K562 (cell line): ENCODE measurements at regions not wholly inside any gene's neighbourhood (a gene's known extent, or its start where the extent isn't known, plus 50 kb on each side); places are given as distances from the start of the nearest gene placed in this dataset.

Experiments used
- CEBPB ChIP-seq: fragments of 450-650 bp; IDR thresholded peaks from 2 replicates; pipeline ENCODE4 v1.6.1; 2016; ENCODE audit warnings: missing genetic modification characterization, missing compliant biosample characterization
- ERF ChIP-seq: fragments of 450-650 bp; formaldehyde crosslinking; IDR thresholded peaks from 2 replicates; pipeline ENCODE4 v1.4.0; 2020; ENCODE audit warnings: mild to moderate bottlenecking, mixed read lengths
- FOS ChIP-seq: IDR thresholded peaks from 3 replicates; pipeline ENCODE4 v1.6.1; 2011; ENCODE audit not compliant: insufficient read length; ENCODE audit errors: extremely low read depth
- HDAC2 ChIP-seq: fragments of 450-650 bp; IDR thresholded peaks from 2 replicates; pipeline ENCODE4 v1.6.1; 2016; ENCODE audit warnings: mild to moderate bottlenecking
- POLR2AphosphoS5 ChIP-seq: IDR thresholded peaks from 2 replicates; pipeline ENCODE4 v1.6.1; 2011; ENCODE audit warnings: mild to moderate bottlenecking, low read depth, low read length, moderate library complexity; ENCODE audit not compliant: control insufficient read depth, insufficient read depth
- RBBP5 ChIP-seq: fragments of 200-600 bp; sonication (generic); IDR thresholded peaks from 2 replicates; pipeline ENCODE4 v1.6.1; 2012; ENCODE audit warnings: borderline replicate concordance, mild to moderate bottlenecking, low read length, control low read depth, inconsistent platforms; ENCODE audit not compliant: insufficient read depth, poor library complexity, severe bottlenecking
- TF ChIP-seq, protein P1 (sequence below): sonication (generic); formaldehyde crosslinking; IDR thresholded peaks from 2 replicates; pipeline ENCODE4 v1.9.0; 2022; ENCODE audit warnings: mild to moderate bottlenecking, missing genetic modification reagents
- TF ChIP-seq, protein P2 (sequence below): sonication (generic); formaldehyde crosslinking; IDR thresholded peaks from 2 replicates; pipeline ENCODE4 v1.8.1; 2023; ENCODE audit warnings: mild to moderate bottlenecking, missing genetic modification reagents, moderate library complexity

DNA sequence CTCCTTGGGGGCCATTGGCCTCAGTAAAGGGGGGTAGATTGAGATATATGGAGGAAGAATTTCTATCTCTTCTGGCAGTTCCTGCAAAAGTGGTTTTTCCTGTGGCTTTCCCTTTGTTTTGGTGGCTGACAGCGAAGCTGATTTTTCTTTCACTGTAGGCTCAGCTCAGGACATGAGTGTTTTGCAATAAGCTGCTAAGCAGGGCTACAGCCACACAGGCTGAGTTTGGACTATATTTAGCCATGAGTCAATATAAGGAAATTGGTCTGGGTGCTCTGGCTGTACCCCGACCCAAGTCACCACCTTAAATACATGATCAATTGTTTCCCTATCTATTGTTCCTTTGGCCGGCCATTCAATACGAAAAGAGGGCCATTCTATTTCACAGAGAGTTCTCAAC lies 212.7 kb upstream of the KCND2 start:
- TF ChIP-seq CEBPB (no peak), FOS (no peak), POLR2AphosphoS5 (no peak), RBBP5 (no peak), HDAC2 (no peak), ERF (no peak)
- TF ChIP-seq, protein P1, sequence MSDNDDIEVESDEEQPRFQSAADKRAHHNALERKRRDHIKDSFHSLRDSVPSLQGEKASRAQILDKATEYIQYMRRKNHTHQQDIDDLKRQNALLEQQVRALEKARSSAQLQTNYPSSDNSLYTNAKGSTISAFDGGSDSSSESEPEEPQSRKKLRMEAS (CRISPR knock-in tag) = no peak
- TF ChIP-seq, protein P2, sequence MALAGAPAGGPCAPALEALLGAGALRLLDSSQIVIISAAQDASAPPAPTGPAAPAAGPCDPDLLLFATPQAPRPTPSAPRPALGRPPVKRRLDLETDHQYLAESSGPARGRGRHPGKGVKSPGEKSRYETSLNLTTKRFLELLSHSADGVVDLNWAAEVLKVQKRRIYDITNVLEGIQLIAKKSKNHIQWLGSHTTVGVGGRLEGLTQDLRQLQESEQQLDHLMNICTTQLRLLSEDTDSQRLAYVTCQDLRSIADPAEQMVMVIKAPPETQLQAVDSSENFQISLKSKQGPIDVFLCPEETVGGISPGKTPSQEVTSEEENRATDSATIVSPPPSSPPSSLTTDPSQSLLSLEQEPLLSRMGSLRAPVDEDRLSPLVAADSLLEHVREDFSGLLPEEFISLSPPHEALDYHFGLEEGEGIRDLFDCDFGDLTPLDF (CRISPR knock-in tag) = no peak
